ENCODE measurements at regions not wholly inside any gene's neighbourhood (a gene's known extent, or its start where the extent isn't known, plus 50 kb on each side); places are given as distances from the start of the nearest gene placed in this dataset.

GRCh38 chr11:23509023-23509422, 648.7 kb upstream of the CCDC179 start:
- no peaks in the 10 kb centered on the region for H3K9me3 Mint-ChIP-seq
- H3K4me1 Mint-ChIP-seq = no peaks in the 10 kb centered on the region

GRCh38 chr11:23509821-23510220, 649.5 kb upstream of the CCDC179 start:
- Mint-ChIP-seq H3K4me1 (no peaks in the 10 kb centered on the region), H3K27ac (no peak overlapping the region), H3K36me3 (ENCODE audit: low read depth) (no peaks in the 10 kb centered on the region), H3K4me3 (no peak overlapping the region), H3K27me3 (ENCODE audit: low read depth, poor library complexity) (no peaks in the 10 kb centered on the region), H3K9me3 (no peaks in the 10 kb centered on the region)
- no peak for DNase-seq
- no peak for TF ChIP-seq CTCF (IDR thresholded peaks at IDR 0.05)

More at GRCh38 chr11:23509023-23509422, 648.7 kb upstream of the CCDC179 start:
- Mint-ChIP-seq H3K4me3 (no peak overlapping the region), H3K27me3 (ENCODE audit: low read depth, poor library complexity) (no peaks in the 10 kb centered on the region), H3K36me3 (ENCODE audit: low read depth) (no peaks in the 10 kb centered on the region), H3K27ac (no peak overlapping the region)
- DNase-seq = no peak
- no peak for TF ChIP-seq CTCF (IDR thresholded peaks at IDR 0.05)

GRCh38 chr11:23519194-23519593, 658.9 kb upstream of the CCDC179 start:
- Mint-ChIP-seq H3K27me3 (ENCODE audit: low read depth, poor library complexity) (no peaks in the 10 kb centered on the region), H3K4me3 (no peak overlapping the region), H3K27ac (no peak overlapping the region), H3K36me3 (ENCODE audit: low read depth) (no peaks in the 10 kb centered on the region), H3K4me1 (no peaks in the 10 kb centered on the region), H3K9me3 (no peaks in the 10 kb centered on the region)
- TF ChIP-seq CTCF (IDR thresholded peaks at IDR 0.05) = no peak
- DNase-seq = no peak

GRCh38 chr11:23520226-23520960, 660.1 kb upstream of the CCDC179 start:
- H3K36me3 Mint-ChIP-seq (ENCODE audit: low read depth) = no peaks in the 10 kb centered on the region
- H3K27ac Mint-ChIP-seq = no peak overlapping the region
- H3K4me3 Mint-ChIP-seq = no peak overlapping the region
- no peak for DNase-seq
- no peak for TF ChIP-seq CTCF (IDR thresholded peaks at IDR 0.05)
- H3K27me3 Mint-ChIP-seq (ENCODE audit: low read depth, poor library complexity) = no peaks in the 10 kb centered on the region
- no peaks in the 10 kb centered on the region for H3K9me3 Mint-ChIP-seq
- no peaks in the 10 kb centered on the region for H3K4me1 Mint-ChIP-seq

- TF ChIP-seq CTCF (IDR thresholded peaks at IDR 0.05) = no peak
- Mint-ChIP-seq H3K36me3 (ENCODE audit: low read depth) (no peaks in the 10 kb centered on the region), H3K4me3 (no peak overlapping the region), H3K27ac (no peak overlapping the region), H3K27me3 (ENCODE audit: low read depth, poor library complexity) (no peaks in the 10 kb centered on the region), H3K4me1 (no peaks in the 10 kb centered on the region), H3K9me3 (peaks cover 4% of the 10 kb centered on the region)
- no peak for DNase-seq
Measured at GRCh38 chr11:23536907-23537306, 676.6 kb upstream of the CCDC179 start.

GRCh38 chr11:23539556-23539955, 679.3 kb upstream of the CCDC179 start:
- DNase-seq = no peak
- Mint-ChIP-seq H3K36me3 (ENCODE audit: low read depth) (no peaks in the 10 kb centered on the region), H3K27ac (no peak overlapping the region), H3K9me3 (peaks cover 4% of the 10 kb centered on the region), H3K4me1 (no peaks in the 10 kb centered on the region), H3K4me3 (no peak overlapping the region), H3K27me3 (ENCODE audit: low read depth, poor library complexity) (no peaks in the 10 kb centered on the region)
- TF ChIP-seq CTCF (IDR thresholded peaks at IDR 0.05) = no peak
